HCT116 (cell line): ENCODE measurements at regions not wholly inside any gene's neighbourhood (a gene's known extent, or its start where the extent isn't known, plus 50 kb on each side); places are given as distances from the start of the nearest gene placed in this dataset.

Experiments
- ATAC-seq: fragments of 200-7000 bp; cut with Tn5 transposase; 2 replicates; pipeline ENCODE4 v1.9.1; 2020; ENCODE audit warnings: mild to moderate bottlenecking, moderate library complexity
- BruUV-seq: library from RNA; stranded (reverse); fragments of 400-500 nt; replicated peaks from 2 replicates; lab custom pipeline; 2021; lab: Mats Ljungman, UMichigan
- CTCF ChIA-PET: fragments of 300-600 bp; sonication (Branson Sonifier 250); formaldehyde crosslinking; loops from one replicate; lab custom pipeline; 2021; ENCODE audit warnings: antibody characterized with exemption; lab: Charles Lee
- POLR2A ChIA-PET: fragments of 300-600, 350-600 bp; sonication (Branson Sonifier 250); formaldehyde crosslinking; loops from one replicate; lab custom pipeline; 2021; ENCODE audit warnings: antibody characterized with exemption; lab: Charles Lee
- RAD21 ChIA-PET, 2 experiments: fragments of 300-600 bp; sonication (Branson Sonifier 250); formaldehyde crosslinking; loops; one replicate each; lab custom pipeline; 2023; ENCODE audit warnings: low total read pairs in 2 of 2; ENCODE audit not compliant: uncharacterized antibody in 2 of 2, unreplicated experiment in 2 of 2, low non-redundant PET in 1 of 2; lab: Charles Lee
- DNase-seq: peaks from one replicate; pipeline ENCODE4 v3.0.0-alpha.2; 2010; ENCODE audit warnings: low read depth, low spot score
- H2AFZ ChIP-seq: fragments of 200-600 bp; shearing (Covaris generic), sonication (generic); 2 replicates; pipeline ENCODE4 v1.6.1; 2017; ENCODE audit warnings: low read depth, mixed run types, mixed read lengths, antibody characterized with exemption, low read length; ENCODE audit not compliant: poor library complexity, severe bottlenecking
- H3K27ac ChIP-seq: 2 replicates; pipeline ENCODE4 v1.5.1; 2012; ENCODE audit warnings: low read depth, low read length
- H3K27me3 ChIP-seq: fragments of 200-600 bp; sonication (generic); 2 replicates; pipeline ENCODE4 v1.6.1; 2016; ENCODE audit warnings: mixed run types, low read length, mixed read lengths; ENCODE audit not compliant: insufficient read depth
- H3K36me3 ChIP-seq, 2 experiments: fragments of 200-500 bp in 1 of 2; fragments of 200-600 bp in 1 of 2; sonication (Bioruptor generic) in 1 of 2; sonication (generic) in 1 of 2; 2 replicates each; pipeline versions ENCODE4 v1.5.1 to v1.6.1; 2014 to 2016; ENCODE audit warnings: low read length in 2 of 2, inconsistent platforms in 1 of 2, mixed read lengths in 1 of 2, mixed run types in 1 of 2; ENCODE audit not compliant: insufficient read depth in 2 of 2, control insufficient read depth in 1 of 2
- H3K4me1 ChIP-seq, 2 experiments: fragments of 200-600 bp in 1 of 2; sonication (generic) in 1 of 2; 2 replicates each; pipeline versions ENCODE4 v1.5.1 to v1.6.1; 2012 to 2017; ENCODE audit warnings: low read length in 2 of 2, inconsistent platforms in 1 of 2, mild to moderate bottlenecking in 1 of 2, mixed read lengths in 1 of 2, mixed run types in 1 of 2, moderate library complexity in 1 of 2; ENCODE audit not compliant: insufficient read depth in 2 of 2, control insufficient read depth in 1 of 2
- H3K4me2 ChIP-seq: fragments of 200-600 bp; sonication (generic); 2 replicates; pipeline ENCODE4 v1.6.1; 2017; ENCODE audit warnings: mixed run types, low read length, mixed read lengths
- H3K4me3 ChIP-seq, 2 experiments: fragments of 200-600 bp in 1 of 2; sonication (generic) in 1 of 2; replicated peaks in 1 of 2; 2 replicates each; pipeline ENCODE4 v1.5.1; 2011 to 2016; ENCODE audit warnings: low read length in 2 of 2, control low read depth in 1 of 2, low read depth in 1 of 2, mild to moderate bottlenecking in 1 of 2, mixed read lengths in 1 of 2, mixed run types in 1 of 2
- H3K79me2 ChIP-seq: fragments of 200-600 bp; sonication (generic); 2 replicates; pipeline ENCODE4 v1.6.1; 2017; ENCODE audit warnings: mild to moderate bottlenecking, mixed run types, low read length, moderate library complexity, mixed read lengths; ENCODE audit not compliant: insufficient read depth
- H3K9ac ChIP-seq: fragments of 200-600 bp; sonication (generic); 2 replicates; pipeline ENCODE4 v1.6.1; 2016; ENCODE audit warnings: low read length, mixed read lengths
- H3K9me2 ChIP-seq: fragments of 200-600 bp; sonication (generic), shearing (Covaris generic); 2 replicates; pipeline ENCODE4 v1.6.1; 2017; ENCODE audit warnings: mixed run types, mild to moderate bottlenecking, moderate library complexity; ENCODE audit not compliant: insufficient read depth
- H3K9me3 ChIP-seq, 2 experiments: fragments of 200-500 bp in 1 of 2; fragments of 200-600 bp in 1 of 2; sonication (Bioruptor generic) in 1 of 2; sonication (generic) in 1 of 2; 2 replicates each; pipeline ENCODE4 v1.6.1; 2014 to 2017; ENCODE audit warnings: low read length in 2 of 2, mixed read lengths in 2 of 2, inconsistent platforms in 1 of 2, low read depth in 1 of 2, mild to moderate bottlenecking in 1 of 2, mixed run types in 1 of 2, moderate library complexity in 1 of 2; ENCODE audit not compliant: control insufficient read depth in 1 of 2, insufficient read depth in 1 of 2
- H4K20me1 ChIP-seq: fragments of 200-600 bp; sonication (generic), shearing (Covaris generic); 2 replicates; pipeline ENCODE4 v1.6.1; 2017; ENCODE audit warnings: mixed run types, mild to moderate bottlenecking, moderate library complexity; ENCODE audit not compliant: insufficient read depth
- CBX3 ChIP-seq: IDR thresholded peaks from 2 replicates; pipeline ENCODE4 v1.6.1; 2012; ENCODE audit warnings: low read depth
- CEBPB ChIP-seq: IDR thresholded peaks from 2 replicates; pipeline ENCODE4 v1.6.1; 2012; ENCODE audit warnings: low read depth
- ELF1 ChIP-seq: IDR thresholded peaks from 2 replicates; pipeline ENCODE4 v1.6.1; 2012; ENCODE audit warnings: low read depth, borderline replicate concordance
- EZH2phosphoT487 ChIP-seq: fragments of 200-600 bp; IDR thresholded peaks from 2 replicates; pipeline ENCODE4 v1.6.1; 2018; ENCODE audit warnings: antibody characterized with exemption, borderline replicate concordance
- FOSL1 ChIP-seq: IDR thresholded peaks from 2 replicates; pipeline ENCODE4 v1.6.1; 2012; ENCODE audit warnings: low read depth
- JUND ChIP-seq: IDR thresholded peaks from 2 replicates; pipeline ENCODE4 v1.6.1; 2012
- POLR2AphosphoS5 ChIP-seq: IDR thresholded peaks from 2 replicates; pipeline ENCODE4 v1.6.1; 2011; ENCODE audit warnings: mild to moderate bottlenecking, low read depth, low read length, moderate library complexity
- RAD21 ChIP-seq: IDR thresholded peaks from 2 replicates; pipeline ENCODE4 v1.6.1; 2012; ENCODE audit warnings: low read depth, mild to moderate bottlenecking
- SP1 ChIP-seq: IDR thresholded peaks from 2 replicates; pipeline ENCODE4 v1.6.1; 2012; ENCODE audit warnings: low read depth
- SRF ChIP-seq: IDR thresholded peaks from 2 replicates; pipeline ENCODE4 v1.6.1; 2012; ENCODE audit warnings: low read depth
- ZNF274 ChIP-seq: fragments of 200-500 bp; sonication (Bioruptor generic); IDR thresholded peaks from 2 replicates; pipeline ENCODE4 v1.6.1; 2014; ENCODE audit warnings: mild to moderate bottlenecking, low read depth, low read length, inconsistent platforms
- intact Hi-C: fragments of 100-400 bp; cut with micrococcal nuclease; formaldehyde crosslinking; loops from 2 replicates; pipeline ENCODE4 v1.10.0; 2022
- TF ChIP-seq, protein P1 (sequence below): IDR thresholded peaks from 2 replicates; pipeline ENCODE4 v1.6.1; 2012
- TF ChIP-seq, protein P2 (sequence below): IDR thresholded peaks from 2 replicates; pipeline ENCODE4 v1.6.1; 2011; ENCODE audit warnings: mild to moderate bottlenecking, low read length, moderate library complexity; ENCODE audit not compliant: insufficient replicate concordance; ENCODE audit errors: extremely low read depth
- TF ChIP-seq, protein P3 (sequence below), 3 experiments: fragments of 200-600 bp in 1 of 3; sonication (generic) in 1 of 3; IDR thresholded peaks in 2 of 3; conservative IDR thresholded peaks in 1 of 3; 2 replicates each; pipeline ENCODE4 v1.5.1; 2012 to 2017; ENCODE audit warnings: low read depth in 2 of 3, low read length in 2 of 3, antibody characterized with exemption in 1 of 3, borderline replicate concordance in 1 of 3, control low read depth in 1 of 3, mild to moderate bottlenecking in 1 of 3, mixed read lengths in 1 of 3, mixed run types in 1 of 3, moderate library complexity in 1 of 3; ENCODE audit not compliant: insufficient read depth in 1 of 3

DNA sequence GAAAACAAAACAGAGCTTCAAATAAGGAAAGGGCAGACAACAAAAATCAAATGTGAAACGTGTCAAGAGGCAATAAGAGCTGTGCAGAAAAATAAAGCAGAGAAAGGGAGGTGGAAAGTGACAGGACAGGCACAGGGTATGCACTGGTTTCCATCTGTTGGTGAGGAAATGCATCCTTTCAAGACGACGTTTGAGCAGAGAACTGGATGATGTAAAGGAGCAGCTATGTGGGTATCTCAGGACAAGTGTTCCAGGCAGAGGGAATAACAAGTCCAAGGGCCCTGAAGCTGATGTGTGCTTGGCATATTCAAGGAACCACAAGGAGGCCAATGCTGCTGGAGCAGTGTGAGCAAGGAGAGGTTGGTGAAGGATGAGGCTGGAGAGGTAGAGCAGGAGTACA lies 168.9 kb upstream of the SERPINE2 start (continued):
- no peak for TF ChIP-seq FOSL1
- no peak for TF ChIP-seq CEBPB

DNA sequence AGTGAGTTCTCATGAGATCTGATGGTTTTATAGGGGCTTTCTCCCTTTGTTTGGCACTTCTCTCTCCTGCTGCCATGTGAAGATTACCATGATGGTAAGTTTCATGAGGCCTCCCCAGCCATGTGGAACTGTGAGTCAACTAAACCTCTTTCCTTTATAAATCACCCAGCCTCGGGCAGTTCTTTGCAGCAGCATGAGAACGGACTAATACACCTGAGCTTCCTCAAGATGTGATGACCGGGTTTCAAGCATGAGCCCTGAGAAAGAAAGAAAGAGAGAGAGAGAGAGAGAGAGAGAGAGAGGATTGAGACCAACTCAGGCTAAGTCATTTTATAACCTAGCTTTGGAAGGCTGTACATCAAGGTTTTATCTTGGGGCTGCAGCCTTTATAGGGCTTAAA lies 167.7 kb upstream of the SERPINE2 start:
- DNase-seq, result no peak

DNA sequence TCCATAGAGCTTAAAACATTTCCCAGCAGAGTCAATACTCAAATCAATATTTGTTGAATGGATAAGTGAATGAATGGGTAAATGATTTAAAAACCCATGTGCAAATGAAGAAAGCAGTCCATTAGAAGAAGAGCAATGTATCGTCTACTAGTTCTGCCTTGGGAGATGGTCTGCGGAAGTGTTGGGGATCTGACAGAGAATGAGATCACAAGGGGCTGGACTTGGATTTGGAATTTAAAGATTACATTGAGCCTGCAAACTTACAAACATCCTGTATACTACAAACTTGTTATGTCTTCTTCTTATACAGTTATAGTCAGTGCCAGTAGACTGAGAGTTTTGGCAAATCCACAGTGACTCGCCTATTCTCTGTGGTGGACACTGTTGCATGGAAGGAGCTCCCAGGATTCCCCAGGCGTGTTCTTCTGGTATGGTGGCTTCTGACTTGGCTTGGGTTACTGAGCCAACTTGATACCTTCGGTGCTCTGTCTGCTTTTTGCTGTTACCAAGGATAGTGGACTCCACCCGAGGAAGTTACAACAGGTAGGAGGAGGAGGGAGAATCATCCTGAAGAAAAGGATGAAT lies 163.3 kb upstream of the SERPINE2 start:
- H3K4me2 ChIP-seq, result no peak overlapping the region
- H4K20me1 ChIP-seq, result no peaks in the 10 kb centered on the region
- no peaks in the 10 kb centered on the region for H3K79me2 ChIP-seq
- H3K27me3 ChIP-seq, result no peaks in the 10 kb centered on the region
- H3K9me2 ChIP-seq, result no peaks in the 10 kb centered on the region
- no peak overlapping the region for H2AFZ ChIP-seq
- RAD21 ChIA-PET, result no interaction called here
- no peak overlapping the region for H3K27ac ChIP-seq
- no peaks in the 10 kb centered on the region for H3K36me3 ChIP-seq
- CTCF ChIA-PET, result no interaction called here
- ATAC-seq (no peak), DNase-seq (no peak)
- BruUV-seq, result no TSS peak
- H3K4me3 ChIP-seq, result no peak overlapping the region
- no peaks in the 10 kb centered on the region for H3K4me1 ChIP-seq
- no peaks in the 10 kb centered on the region for H3K9me3 ChIP-seq
- POLR2A ChIA-PET, result no interaction called here
- no peak overlapping the region for H3K9ac ChIP-seq
- intact Hi-C loops, result no loop called here
- TF ChIP-seq ZNF274 (no peak), SP1 (no peak), EZH2phosphoT487 (no peak), SRF (no peak), CBX3 (no peak), FOSL1 (no peak), POLR2AphosphoS5 (no peak), ELF1 (no peak), RAD21 (no peak), JUND (no peak)
- TF ChIP-seq, protein P1, sequence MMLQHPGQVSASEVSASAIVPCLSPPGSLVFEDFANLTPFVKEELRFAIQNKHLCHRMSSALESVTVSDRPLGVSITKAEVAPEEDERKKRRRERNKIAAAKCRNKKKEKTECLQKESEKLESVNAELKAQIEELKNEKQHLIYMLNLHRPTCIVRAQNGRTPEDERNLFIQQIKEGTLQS, result no peak
- TF ChIP-seq, protein P2, sequence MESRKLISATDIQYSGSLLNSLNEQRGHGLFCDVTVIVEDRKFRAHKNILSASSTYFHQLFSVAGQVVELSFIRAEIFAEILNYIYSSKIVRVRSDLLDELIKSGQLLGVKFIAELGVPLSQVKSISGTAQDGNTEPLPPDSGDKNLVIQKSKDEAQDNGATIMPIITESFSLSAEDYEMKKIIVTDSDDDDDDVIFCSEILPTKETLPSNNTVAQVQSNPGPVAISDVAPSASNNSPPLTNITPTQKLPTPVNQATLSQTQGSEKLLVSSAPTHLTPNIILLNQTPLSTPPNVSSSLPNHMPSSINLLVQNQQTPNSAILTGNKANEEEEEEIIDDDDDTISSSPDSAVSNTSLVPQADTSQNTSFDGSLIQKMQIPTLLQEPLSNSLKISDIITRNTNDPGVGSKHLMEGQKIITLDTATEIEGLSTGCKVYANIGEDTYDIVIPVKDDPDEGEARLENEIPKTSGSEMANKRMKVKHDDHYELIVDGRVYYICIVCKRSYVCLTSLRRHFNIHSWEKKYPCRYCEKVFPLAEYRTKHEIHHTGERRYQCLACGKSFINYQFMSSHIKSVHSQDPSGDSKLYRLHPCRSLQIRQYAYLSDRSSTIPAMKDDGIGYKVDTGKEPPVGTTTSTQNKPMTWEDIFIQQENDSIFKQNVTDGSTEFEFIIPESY, result no peak

More for the DNA sequence above, 167.7 kb upstream of the SERPINE2 start:
- Histone ChIP-seq H3K9ac (no peak overlapping the region), H3K27me3 (no peaks in the 10 kb centered on the region), H3K4me3 (no peak overlapping the region), H4K20me1 (no peaks in the 10 kb centered on the region), H3K79me2 (no peaks in the 10 kb centered on the region), H3K4me1 (no peaks in the 10 kb centered on the region), H3K9me3 (no peaks in the 10 kb centered on the region), H3K4me2 (no peak overlapping the region), H3K27ac (no peak overlapping the region), H2AFZ (no peak overlapping the region), H3K36me3 (no peaks in the 10 kb centered on the region), H3K9me2 (no peaks in the 10 kb centered on the region)
- intact Hi-C loops, result no loop called here
- POLR2A ChIA-PET, result no interaction called here
- RAD21 ChIA-PET, result no interaction called here
- TF ChIP-seq, protein P3, sequence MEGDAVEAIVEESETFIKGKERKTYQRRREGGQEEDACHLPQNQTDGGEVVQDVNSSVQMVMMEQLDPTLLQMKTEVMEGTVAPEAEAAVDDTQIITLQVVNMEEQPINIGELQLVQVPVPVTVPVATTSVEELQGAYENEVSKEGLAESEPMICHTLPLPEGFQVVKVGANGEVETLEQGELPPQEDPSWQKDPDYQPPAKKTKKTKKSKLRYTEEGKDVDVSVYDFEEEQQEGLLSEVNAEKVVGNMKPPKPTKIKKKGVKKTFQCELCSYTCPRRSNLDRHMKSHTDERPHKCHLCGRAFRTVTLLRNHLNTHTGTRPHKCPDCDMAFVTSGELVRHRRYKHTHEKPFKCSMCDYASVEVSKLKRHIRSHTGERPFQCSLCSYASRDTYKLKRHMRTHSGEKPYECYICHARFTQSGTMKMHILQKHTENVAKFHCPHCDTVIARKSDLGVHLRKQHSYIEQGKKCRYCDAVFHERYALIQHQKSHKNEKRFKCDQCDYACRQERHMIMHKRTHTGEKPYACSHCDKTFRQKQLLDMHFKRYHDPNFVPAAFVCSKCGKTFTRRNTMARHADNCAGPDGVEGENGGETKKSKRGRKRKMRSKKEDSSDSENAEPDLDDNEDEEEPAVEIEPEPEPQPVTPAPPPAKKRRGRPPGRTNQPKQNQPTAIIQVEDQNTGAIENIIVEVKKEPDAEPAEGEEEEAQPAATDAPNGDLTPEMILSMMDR (IDR thresholded peaks at IDR 0.05 in 2 of 3, conservative IDR thresholded peaks at IDR 0.05 in 1 of 3; ENCODE audit: borderline replicate concordance in 1 of 3, insufficient read depth in 1 of 3, low read depth in 2 of 3, low read length in 2 of 3), result no peak
- no peak for ATAC-seq
- CTCF ChIA-PET, result no interaction called here
- BruUV-seq, result no TSS peak
